ENCODE measurements at regions not wholly inside any gene's neighbourhood (a gene's known extent, or its start where the extent isn't known, plus 50 kb on each side); places are given as distances from the start of the nearest gene placed in this dataset.
"Not testable (repeated sequence)": the region's sequence is repeated elsewhere in the genome, so short reads cannot be mapped to it uniquely, and the experiment has no call there.

DNA sequence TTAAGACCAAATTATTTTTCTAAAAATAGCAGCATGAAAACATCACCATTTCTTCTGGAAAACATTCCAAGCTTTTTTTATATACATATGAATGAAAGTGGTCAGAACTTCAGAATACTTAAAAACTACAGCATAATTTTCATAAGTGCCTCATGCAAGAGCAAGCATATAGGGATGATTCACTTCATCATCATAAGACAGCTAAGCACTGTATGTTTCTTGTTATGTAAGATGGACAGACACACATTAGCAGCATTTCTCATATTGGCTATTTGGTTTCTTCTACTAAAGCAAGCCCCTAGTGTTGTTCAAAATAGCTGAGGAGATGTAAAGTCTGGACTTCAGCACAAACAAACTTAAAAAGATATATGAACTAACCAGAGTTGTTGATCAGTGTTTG lies 213.1 kb upstream of the NOCT start:
- Histone ChIP-seq H3K4me3 (ENCODE audit: low read depth, low read length) (no peak overlapping the region), H3K9me3 (ENCODE audit: control insufficient read depth, insufficient read depth, low read depth, low read length) (no peaks in the 10 kb centered on the region), H3K27me3 (ENCODE audit: control insufficient read depth, insufficient read depth, low read length) (no peaks in the 10 kb centered on the region), H3K36me3 (ENCODE audit: control insufficient read depth, insufficient read depth, low read length) (no peaks in the 10 kb centered on the region), H3K27ac (ENCODE audit: low read depth, low read length) (no peak overlapping the region), H3K9ac (ENCODE audit: low read length) (no peak overlapping the region), H3K4me1 (ENCODE audit: control insufficient read depth, insufficient read depth, low read length) (peaks cover 5% of the 10 kb centered on the region; the same call in 1 of the 2 replicates)

DNA sequence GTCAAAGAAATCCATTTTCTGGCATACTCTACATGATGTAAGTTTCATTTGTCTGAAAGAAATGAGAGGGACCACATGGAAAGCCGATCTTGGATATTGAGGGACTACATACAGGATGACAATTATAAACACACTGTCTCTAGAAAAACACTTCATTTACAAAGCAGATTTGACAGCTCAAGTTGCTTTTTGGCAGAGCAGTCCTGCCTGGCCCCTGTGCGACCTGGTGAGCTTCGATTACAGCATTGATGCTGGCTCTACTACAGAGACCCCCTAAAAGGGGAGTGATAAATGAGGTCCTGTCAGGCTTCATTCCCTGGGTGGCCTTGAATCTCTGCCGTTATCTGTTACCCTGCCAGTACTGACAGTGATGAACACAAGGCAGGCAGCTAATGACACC lies 215.2 kb upstream of the NOCT start:
- Histone ChIP-seq H3K36me3 (ENCODE audit: control insufficient read depth, insufficient read depth, low read length) (no peaks in the 10 kb centered on the region), H3K4me1 (ENCODE audit: control insufficient read depth, insufficient read depth, low read length) (peaks cover 5% of the 10 kb centered on the region; the same call in 1 of the 2 replicates), H3K27me3 (ENCODE audit: control insufficient read depth, insufficient read depth, low read length) (no peaks in the 10 kb centered on the region), H3K9ac (ENCODE audit: low read length) (no peak overlapping the region), H3K27ac (ENCODE audit: low read depth, low read length) (no peak overlapping the region), H3K4me3 (ENCODE audit: low read depth, low read length) (no peak overlapping the region), H3K9me3 (ENCODE audit: control insufficient read depth, insufficient read depth, low read depth, low read length) (no peaks in the 10 kb centered on the region)

DNA sequence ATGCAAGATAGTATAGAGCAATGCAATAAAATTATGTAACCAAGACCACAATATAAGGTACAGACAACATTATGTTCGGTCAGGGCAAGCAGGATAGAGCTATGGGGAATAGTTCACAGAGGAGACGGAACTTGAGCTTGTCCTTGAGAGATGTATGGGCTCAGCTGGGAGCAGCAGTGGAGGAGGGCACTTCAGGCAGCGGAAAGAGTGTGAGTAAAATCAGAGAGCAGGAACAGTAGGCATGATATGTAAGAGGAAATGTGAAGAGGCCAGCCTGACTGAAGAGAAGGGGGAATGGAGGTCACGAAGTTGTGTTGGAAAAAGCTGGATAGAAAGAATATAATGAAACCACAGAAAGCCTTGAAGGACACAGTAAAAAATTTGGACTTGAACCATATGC lies 217.2 kb upstream of the NOCT start:
- Histone ChIP-seq H3K9me3 (ENCODE audit: control insufficient read depth, insufficient read depth, low read depth, low read length) (no peaks in the 10 kb centered on the region), H3K4me1 (ENCODE audit: control insufficient read depth, insufficient read depth, low read length) (no peaks in the 10 kb centered on the region)

DNA sequence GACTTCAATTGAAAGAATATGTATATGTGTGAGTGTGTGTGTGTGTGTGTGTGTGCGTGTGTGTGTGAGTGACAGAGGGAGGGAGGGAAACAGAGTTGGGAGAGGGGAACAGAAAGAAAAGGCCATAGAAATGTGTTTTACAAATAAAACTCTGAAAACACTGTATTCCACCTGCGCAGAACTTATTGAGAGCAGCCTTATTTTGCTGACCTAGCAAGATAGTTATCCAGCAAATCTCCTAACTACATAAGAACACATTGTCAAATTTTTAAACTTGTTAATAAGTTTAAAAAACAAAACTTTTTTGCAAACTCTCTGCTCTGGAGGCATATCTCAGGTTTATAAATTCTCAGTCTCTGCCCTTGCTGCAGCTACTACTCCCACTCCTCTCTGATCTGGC lies 217.9 kb upstream of the NOCT start:
- no peaks in the 10 kb centered on the region for H3K9me3 ChIP-seq (ENCODE audit: control insufficient read depth, insufficient read depth, low read depth, low read length)
- H3K4me3 ChIP-seq (ENCODE audit: low read depth, low read length) = no peak overlapping the region
- H3K27ac ChIP-seq (ENCODE audit: low read depth, low read length) = no peak overlapping the region
- H3K27me3 ChIP-seq (ENCODE audit: control insufficient read depth, insufficient read depth, low read length) = no peaks in the 10 kb centered on the region
- H3K4me1 ChIP-seq (ENCODE audit: control insufficient read depth, insufficient read depth, low read length) = no peaks in the 10 kb centered on the region
- H3K9ac ChIP-seq (ENCODE audit: low read length) = no peak overlapping the region
- H3K36me3 ChIP-seq (ENCODE audit: control insufficient read depth, insufficient read depth, low read length) = no peaks in the 10 kb centered on the region

More for the DNA sequence above, 217.2 kb upstream of the NOCT start:
- Histone ChIP-seq H3K4me3 (ENCODE audit: low read depth, low read length) (no peak overlapping the region), H3K27ac (ENCODE audit: low read depth, low read length) (no peak overlapping the region), H3K36me3 (ENCODE audit: control insufficient read depth, insufficient read depth, low read length) (no peaks in the 10 kb centered on the region), H3K27me3 (ENCODE audit: control insufficient read depth, insufficient read depth, low read length) (no peaks in the 10 kb centered on the region), H3K9ac (ENCODE audit: low read length) (no peak overlapping the region)

DNA sequence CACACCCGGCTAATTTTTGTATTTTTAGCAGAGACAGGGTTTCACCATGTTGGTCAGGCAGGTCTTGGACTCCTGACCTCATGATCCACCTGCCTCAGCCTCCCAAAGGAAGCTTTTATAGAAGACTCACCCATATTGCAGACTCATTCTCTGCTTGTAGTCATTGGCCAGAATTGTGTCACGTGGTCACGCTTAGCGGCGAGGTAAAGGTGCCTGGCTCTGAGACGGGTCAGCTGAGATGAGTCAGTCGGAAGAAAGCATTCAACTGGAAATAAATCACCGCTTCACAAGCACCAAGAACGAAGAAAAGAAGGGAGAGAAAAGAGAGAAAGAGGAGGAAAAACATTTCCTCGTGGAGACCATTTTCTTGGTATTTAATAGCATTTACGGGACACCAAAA lies 218.8 kb upstream of the NOCT start:
- no peak overlapping the region for H3K27ac ChIP-seq (ENCODE audit: low read depth, low read length)
- H3K9me3 ChIP-seq (ENCODE audit: control insufficient read depth, insufficient read depth, low read depth, low read length) = no peaks in the 10 kb centered on the region
- no peaks in the 10 kb centered on the region for H3K36me3 ChIP-seq (ENCODE audit: control insufficient read depth, insufficient read depth, low read length)
- H3K27me3 ChIP-seq (ENCODE audit: control insufficient read depth, insufficient read depth, low read length) = no peaks in the 10 kb centered on the region
- no peaks in the 10 kb centered on the region for H3K4me1 ChIP-seq (ENCODE audit: control insufficient read depth, insufficient read depth, low read length)
- no peak overlapping the region for H3K4me3 ChIP-seq (ENCODE audit: low read depth, low read length)
- H3K9ac ChIP-seq (ENCODE audit: low read length) = no peak overlapping the region

DNA sequence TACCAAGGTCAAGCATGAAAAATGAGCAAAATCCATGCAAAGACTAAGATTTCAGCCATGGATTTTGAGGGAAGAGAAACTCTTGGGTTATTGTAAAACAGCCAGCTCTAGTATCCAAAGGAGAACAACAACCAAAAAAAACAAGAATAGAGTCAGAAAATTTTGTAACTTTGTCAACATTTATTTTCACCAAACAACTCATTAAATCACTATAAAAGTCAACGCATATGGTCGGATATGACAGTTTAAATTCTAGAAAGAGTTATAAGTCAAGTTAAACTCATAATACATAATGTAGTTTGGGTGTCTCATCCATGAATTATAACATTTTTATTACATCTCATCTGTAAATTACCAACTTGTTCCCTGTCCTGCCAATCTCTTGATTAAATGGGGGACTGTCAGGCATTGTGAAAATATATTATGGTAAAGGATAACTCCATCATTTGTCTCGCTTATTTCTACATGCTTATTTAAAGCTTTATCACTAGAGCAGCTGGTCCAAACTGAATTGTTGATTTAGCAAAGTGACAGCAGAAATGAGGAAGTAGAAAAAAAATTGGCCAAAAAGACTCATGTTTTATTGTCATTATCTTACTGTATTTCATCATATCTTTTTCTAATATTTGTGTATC lies 224.8 kb upstream of the NOCT start:
- H3K9me3 ChIP-seq (ENCODE audit: control insufficient read depth, insufficient read depth, low read depth, low read length) = no peaks in the 10 kb centered on the region
- no peak overlapping the region for H3K27ac ChIP-seq (ENCODE audit: low read depth, low read length)
- no peak overlapping the region for H3K9ac ChIP-seq (ENCODE audit: low read length)
- no peaks in the 10 kb centered on the region for H3K27me3 ChIP-seq (ENCODE audit: control insufficient read depth, insufficient read depth, low read length)
- H3K4me3 ChIP-seq (ENCODE audit: low read depth, low read length) = no peak overlapping the region
- no peaks in the 10 kb centered on the region for H3K36me3 ChIP-seq (ENCODE audit: control insufficient read depth, insufficient read depth, low read length)
- no peaks in the 10 kb centered on the region for H3K4me1 ChIP-seq (ENCODE audit: control insufficient read depth, insufficient read depth, low read length)

DNA sequence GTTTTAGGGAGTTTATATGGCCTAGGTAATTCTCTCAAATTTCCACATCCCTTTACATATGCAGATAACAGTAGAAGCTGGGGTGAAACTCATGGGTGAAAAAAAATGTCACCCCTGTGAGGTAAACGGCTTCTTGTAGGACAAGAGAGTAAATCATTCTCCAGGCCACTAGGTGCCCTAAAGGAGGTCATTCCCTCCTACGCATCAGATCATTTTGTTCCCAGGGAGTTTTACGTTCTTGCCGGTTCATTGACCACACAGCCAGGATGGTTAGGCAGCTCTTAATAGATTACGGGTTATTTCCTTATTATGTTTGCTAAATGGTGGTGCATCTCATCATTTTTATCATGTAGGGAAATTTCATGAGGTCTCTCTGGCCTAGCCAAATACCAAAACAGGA lies 225.8 kb upstream of the NOCT start:
- H3K4me1 ChIP-seq (ENCODE audit: control insufficient read depth, insufficient read depth, low read length) = peaks cover 6% of the 10 kb centered on the region; the same call in 1 of the 2 replicates
- no peak overlapping the region for H3K9ac ChIP-seq (ENCODE audit: low read length)
- H3K36me3 ChIP-seq (ENCODE audit: control insufficient read depth, insufficient read depth, low read length) = no peaks in the 10 kb centered on the region
- no peaks in the 10 kb centered on the region for H3K27me3 ChIP-seq (ENCODE audit: control insufficient read depth, insufficient read depth, low read length)
- H3K4me3 ChIP-seq (ENCODE audit: low read depth, low read length) = no peak overlapping the region
- no peaks in the 10 kb centered on the region for H3K9me3 ChIP-seq (ENCODE audit: control insufficient read depth, insufficient read depth, low read depth, low read length)
- H3K27ac ChIP-seq (ENCODE audit: low read depth, low read length) = no peak overlapping the region

DNA sequence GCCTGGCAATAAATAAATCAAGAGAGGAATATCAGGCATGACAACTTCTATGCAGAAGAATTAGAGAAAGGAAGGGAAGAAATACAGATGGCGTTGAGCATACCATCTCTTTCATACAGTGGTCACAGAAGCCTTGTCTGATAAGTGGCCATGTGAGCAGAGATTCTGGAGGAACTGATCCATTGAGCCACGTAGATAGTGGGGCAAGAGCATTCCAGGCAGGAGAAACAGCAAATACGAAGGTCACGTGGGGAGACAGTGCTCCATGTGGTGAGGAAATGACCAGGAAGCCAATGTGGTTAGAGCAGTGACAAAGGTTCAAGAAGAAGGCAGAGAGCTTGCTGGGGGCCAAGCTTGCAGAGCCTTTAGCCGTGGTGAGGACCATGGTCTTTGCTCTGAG lies 226.7 kb upstream of the NOCT start:
- H3K9ac ChIP-seq (ENCODE audit: low read length) = no peak overlapping the region
- peaks cover 6% of the 10 kb centered on the region; the same call in 1 of the 2 replicates for H3K4me1 ChIP-seq (ENCODE audit: control insufficient read depth, insufficient read depth, low read length)
- no peaks in the 10 kb centered on the region for H3K27me3 ChIP-seq (ENCODE audit: control insufficient read depth, insufficient read depth, low read length)
- H3K4me3 ChIP-seq (ENCODE audit: low read depth, low read length) = no peak overlapping the region
- H3K9me3 ChIP-seq (ENCODE audit: control insufficient read depth, insufficient read depth, low read depth, low read length) = no peaks in the 10 kb centered on the region
- H3K27ac ChIP-seq (ENCODE audit: low read depth, low read length) = no peak overlapping the region
- no peaks in the 10 kb centered on the region for H3K36me3 ChIP-seq (ENCODE audit: control insufficient read depth, insufficient read depth, low read length)

DNA sequence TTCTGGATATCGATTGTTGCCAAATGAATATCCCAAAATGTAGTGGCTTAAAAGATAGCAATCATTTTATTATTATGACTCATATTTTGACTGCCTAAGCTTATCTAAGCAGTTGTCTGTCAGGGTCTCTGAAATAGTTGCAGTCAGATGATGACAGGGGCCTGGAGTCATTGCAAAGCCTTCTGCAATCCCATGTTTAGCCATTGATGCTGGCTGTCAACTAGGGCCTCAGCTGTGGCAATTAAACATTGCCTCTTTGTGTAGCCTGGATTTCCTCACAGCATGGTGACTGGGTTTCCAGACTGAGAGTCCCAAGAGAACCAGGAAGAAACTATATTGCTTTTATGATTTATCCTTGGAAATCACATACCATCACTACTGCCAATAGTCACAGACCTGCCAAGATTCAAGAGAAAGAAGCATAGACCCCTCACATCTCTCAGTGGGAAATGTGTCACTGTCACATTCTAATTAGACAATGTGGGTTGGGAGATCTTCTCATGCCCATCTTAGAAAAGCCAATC lies 227.3 kb upstream of the NOCT start:
- Histone ChIP-seq H3K27ac (ENCODE audit: low read depth, low read length) (no peak overlapping the region), H3K9ac (ENCODE audit: low read length) (no peak overlapping the region), H3K4me1 (ENCODE audit: control insufficient read depth, insufficient read depth, low read length) (peaks cover 6% of the 10 kb centered on the region; the same call in 1 of the 2 replicates), H3K36me3 (ENCODE audit: control insufficient read depth, insufficient read depth, low read length) (no peaks in the 10 kb centered on the region), H3K9me3 (ENCODE audit: control insufficient read depth, insufficient read depth, low read depth, low read length) (no peaks in the 10 kb centered on the region), H3K4me3 (ENCODE audit: low read depth, low read length) (no peak overlapping the region), H3K27me3 (ENCODE audit: control insufficient read depth, insufficient read depth, low read length) (no peaks in the 10 kb centered on the region)

DNA sequence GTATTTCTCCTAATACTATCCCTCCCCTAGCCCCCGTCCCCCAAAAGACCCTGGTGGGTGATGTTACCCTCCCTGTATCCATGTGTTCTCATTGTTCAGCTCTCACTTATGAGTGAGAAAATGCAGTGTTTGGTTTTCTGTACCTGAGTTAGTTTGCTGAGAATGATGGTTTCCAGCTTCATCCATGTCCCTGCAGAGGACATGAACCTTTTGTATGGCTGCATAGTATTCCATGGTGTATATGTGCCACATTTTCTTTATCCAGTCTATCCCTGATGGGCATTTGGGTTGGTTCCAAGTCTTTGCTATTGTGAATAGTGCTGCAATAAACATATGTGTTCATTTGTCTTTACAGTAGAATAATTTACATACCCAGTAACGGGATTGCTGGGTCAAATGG lies 235.8 kb upstream of the NOCT start:
- not testable (repeated sequence) for H3K9ac ChIP-seq (ENCODE audit: low read length); H3K4me3 ChIP-seq (ENCODE audit: low read depth, low read length); H3K4me1 ChIP-seq (ENCODE audit: control insufficient read depth, insufficient read depth, low read length); H3K36me3 ChIP-seq (ENCODE audit: control insufficient read depth, insufficient read depth, low read length); H3K27me3 ChIP-seq (ENCODE audit: control insufficient read depth, insufficient read depth, low read length); H3K27ac ChIP-seq (ENCODE audit: low read depth, low read length); H3K9me3 ChIP-seq (ENCODE audit: control insufficient read depth, insufficient read depth, low read depth, low read length)

DNA sequence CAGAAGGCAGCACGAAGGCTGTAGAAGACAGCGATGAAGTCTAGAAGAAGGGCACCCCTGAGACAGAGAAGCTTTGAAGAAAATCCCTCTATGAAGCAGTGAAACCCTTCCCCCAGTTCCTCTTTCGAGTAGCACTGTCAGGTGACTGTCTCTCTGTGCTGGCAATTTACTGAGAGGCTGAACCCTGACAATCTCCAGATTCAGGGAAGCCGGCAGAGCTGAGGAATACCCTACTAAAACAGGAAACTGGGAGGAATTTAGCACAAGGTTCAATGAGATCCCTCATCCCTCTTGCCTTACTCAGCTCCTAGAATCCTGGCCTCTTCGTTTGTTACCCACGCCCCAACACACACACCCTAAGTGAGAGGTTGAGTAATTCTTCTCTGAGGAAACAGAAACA lies 239.7 kb upstream of the NOCT start:
- no peaks in the 10 kb centered on the region for H3K9me3 ChIP-seq (ENCODE audit: control insufficient read depth, insufficient read depth, low read depth, low read length)
- no peaks in the 10 kb centered on the region for H3K36me3 ChIP-seq (ENCODE audit: control insufficient read depth, insufficient read depth, low read length)
- peaks cover 4% of the 10 kb centered on the region; the same call in 1 of the 2 replicates for H3K4me1 ChIP-seq (ENCODE audit: control insufficient read depth, insufficient read depth, low read length)
- no peaks in the 10 kb centered on the region for H3K27me3 ChIP-seq (ENCODE audit: control insufficient read depth, insufficient read depth, low read length)
- no peak overlapping the region for H3K27ac ChIP-seq (ENCODE audit: low read depth, low read length)
- H3K4me3 ChIP-seq (ENCODE audit: low read depth, low read length) = no peak overlapping the region
- H3K9ac ChIP-seq (ENCODE audit: low read length) = no peak overlapping the region

Measured in HUES6 (cell line).